Spleen (tissue), 11 donors: ENCODE measurements at regions not wholly inside any gene's neighbourhood (a gene's known extent, or its start where the extent isn't known, plus 50 kb on each side); places are given as distances from the start of the nearest gene placed in this dataset.

Experiments used
- DNase-seq: peaks from one replicate; pipeline ENCODE4 v3.0.0-alpha.2; 2020
- H3K27ac ChIP-seq, 8 donors: fragments of 200-600 bp; sonication (generic) in 7 of 8; 1 replicate in 4 of 8; 2 replicates in 4 of 8; pipeline versions ENCODE4 v1.5.0 to v1.8.0; 2016 to 2021; ENCODE audit warnings: inconsistent platforms in 4 of 8, mild to moderate bottlenecking in 4 of 8, moderate library complexity in 1 of 8
- H3K27me3 ChIP-seq, 7 donors: fragments of 200-600 bp; sonication (generic) in 6 of 7; replicated peaks in 1 of 7; 1 replicate in 4 of 7; 2 replicates in 3 of 7; pipeline versions ENCODE4 v1.5.0 to v1.8.0; 2016 to 2021; ENCODE audit warnings: inconsistent platforms in 3 of 7, mild to moderate bottlenecking in 1 of 7
- H3K36me3 ChIP-seq, 6 donors: fragments of 200-600 bp; sonication (generic) in 5 of 6; 1 replicate in 4 of 6; 2 replicates in 2 of 6; pipeline versions ENCODE4 v1.5.0 to v1.8.0; 2016 to 2021; ENCODE audit warnings: inconsistent platforms in 2 of 6
- H3K4me1 ChIP-seq, 6 donors: fragments of 200-600 bp; sonication (generic) in 5 of 6; 1 replicate in 3 of 6; 2 replicates in 3 of 6; pipeline versions ENCODE4 v1.5.0 to v1.8.0; 2016 to 2021; ENCODE audit warnings: inconsistent platforms in 3 of 6
- H3K4me3 ChIP-seq, 8 donors: fragments of 200-600 bp; sonication (generic) in 7 of 8; 1 replicate in 4 of 8; 2 replicates in 4 of 8; pipeline versions ENCODE4 v1.5.0 to v1.8.0; 2016 to 2021; ENCODE audit warnings: inconsistent platforms in 4 of 8, mild to moderate bottlenecking in 4 of 8, moderate library complexity in 2 of 8
- H3K9me3 ChIP-seq, 8 donors: fragments of 200-600 bp; sonication (generic) in 7 of 8; 1 replicate in 4 of 8; 2 replicates in 4 of 8; pipeline versions ENCODE4 v1.5.0 to v1.8.0; 2016 to 2021; ENCODE audit warnings: inconsistent platforms in 4 of 8
- CTCF ChIP-seq, 11 experiments: fragments of 200-600 bp in 7 of 11; fragments of 450-650 bp in 4 of 11; sonication (generic) in 4 of 11; IDR thresholded peaks in 8 of 11; conservative IDR thresholded peaks in 3 of 11; 1 replicate in 7 of 11; 2 replicates in 4 of 11; pipeline versions ENCODE4 v1.4.0 to v1.8.0; 2016 to 2021; ENCODE audit warnings: antibody characterized with exemption in 11 of 11, inconsistent platforms in 4 of 11, mild to moderate bottlenecking in 1 of 11
- POLR2A ChIP-seq, 3 donors: fragments of 450-650 bp; IDR thresholded peaks; one replicate each; pipeline ENCODE4 v1.5.1; 2017; ENCODE audit warnings: antibody characterized with exemption in 3 of 3, mild to moderate bottlenecking in 1 of 3
- POLR2AphosphoS5 ChIP-seq, 3 donors: sonication (generic); formaldehyde crosslinking; IDR thresholded peaks; one replicate each; pipeline ENCODE4 v1.5.1; 2017; ENCODE audit warnings: antibody characterized with exemption in 3 of 3
- WGBS, 5 donors: extraction: QIAGEN DNeasy Blood & Tissue Kit in 3 of 5; methylation state at CpG; one replicate each; pipeline versions ENCODE4 v1.1.5 to v1.1.7; 2013 to 2018; 5-methylcytosine and 5-hydroxymethylcytosine counted together
- intact Hi-C: fragments of 100-400 bp; cut with DNase I; formaldehyde crosslinking; loops from one replicate; pipeline ENCODE4 v1.15.0; 2023; ENCODE audit warnings: low total_unique reads
- donor health status: healthy with polysubstance abuse.
- donor health status: DM: no; HTN: no; CAD: no; lungs with moderate emphysema.
- donor health status: DM: no; HTN: no; CAD: no.
- donor health status: Bipolar disorder and iron deficiency.
- donor health status: healthy.
- donor health status: DM: no; HTN: no; CAD: no.
- donor health status: DM: yes; HTN: yes; CAD: no.

DNA sequence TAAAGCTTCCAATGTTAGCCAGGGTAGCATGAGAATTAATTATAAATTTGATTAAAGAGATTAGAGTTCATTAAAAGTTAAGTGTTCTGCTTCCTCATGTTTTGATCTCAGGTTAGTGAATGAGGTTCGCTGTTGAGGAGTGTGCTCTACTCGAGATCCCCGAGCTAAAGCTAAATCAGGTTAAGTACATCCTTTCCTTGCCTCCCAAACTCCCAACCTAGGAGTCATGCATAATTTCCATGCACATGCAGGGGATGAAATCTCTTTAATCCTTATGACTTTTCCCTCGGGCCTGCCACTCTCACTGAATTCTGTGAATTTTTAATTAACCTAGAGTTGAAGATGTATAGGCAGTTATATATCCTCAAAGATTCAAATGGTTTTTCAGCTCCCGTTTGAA, 156.1 kb upstream of the NCK2 start:
- no peak overlapping the region for H3K27ac ChIP-seq
- intact Hi-C loops = no loop called here
- DNase-seq = no peak
- H3K9me3 ChIP-seq = peaks cover 0 to 33% (median 21%) of the 10 kb centered on the region in 8 donors
- H3K4me3 ChIP-seq = no peak overlapping the region
- no peak for TF ChIP-seq POLR2AphosphoS5 (IDR thresholded peaks at IDR 0.05)
- TF ChIP-seq POLR2A (IDR thresholded peaks at IDR 0.05) = no peak
- TF ChIP-seq CTCF (IDR thresholded peaks at IDR 0.05 in 8 of 11, conservative IDR thresholded peaks at IDR 0.05 in 3 of 11) = no peak
- 89 to 98% (median 92%) methylated on average over 5 of the region's 5 CpGs for WGBS, 5 donors
- no peaks in the 10 kb centered on the region for H3K27me3 ChIP-seq
- H3K4me1 ChIP-seq = peaks cover 0 to 5% (median 0%) of the 10 kb centered on the region in 6 donors
- no peaks in the 10 kb centered on the region for H3K36me3 ChIP-seq

GRCh38 chr2:105587637-105588036, 157.1 kb upstream of the NCK2 start:
- intact Hi-C loops = no loop called here
- H3K27ac ChIP-seq = no peak overlapping the region
- H3K9me3 ChIP-seq = peaks cover 0 to 33% (median 21%) of the 10 kb centered on the region in 8 donors
- H3K4me3 ChIP-seq = no peak overlapping the region
- H3K36me3 ChIP-seq = no peaks in the 10 kb centered on the region
- DNase-seq = no peak
- TF ChIP-seq POLR2A (IDR thresholded peaks at IDR 0.05) = no peak
- TF ChIP-seq POLR2AphosphoS5 (IDR thresholded peaks at IDR 0.05) = no peak
- TF ChIP-seq CTCF (IDR thresholded peaks at IDR 0.05 in 8 of 11, conservative IDR thresholded peaks at IDR 0.05 in 3 of 11) = no peak
- peaks cover 0 to 5% (median 0%) of the 10 kb centered on the region in 6 donors for H3K4me1 ChIP-seq
- H3K27me3 ChIP-seq = no peaks in the 10 kb centered on the region
- 66 to 94% (median 81%) methylated on average over 3 of the region's 3 CpGs for WGBS, 5 donors

DNA sequence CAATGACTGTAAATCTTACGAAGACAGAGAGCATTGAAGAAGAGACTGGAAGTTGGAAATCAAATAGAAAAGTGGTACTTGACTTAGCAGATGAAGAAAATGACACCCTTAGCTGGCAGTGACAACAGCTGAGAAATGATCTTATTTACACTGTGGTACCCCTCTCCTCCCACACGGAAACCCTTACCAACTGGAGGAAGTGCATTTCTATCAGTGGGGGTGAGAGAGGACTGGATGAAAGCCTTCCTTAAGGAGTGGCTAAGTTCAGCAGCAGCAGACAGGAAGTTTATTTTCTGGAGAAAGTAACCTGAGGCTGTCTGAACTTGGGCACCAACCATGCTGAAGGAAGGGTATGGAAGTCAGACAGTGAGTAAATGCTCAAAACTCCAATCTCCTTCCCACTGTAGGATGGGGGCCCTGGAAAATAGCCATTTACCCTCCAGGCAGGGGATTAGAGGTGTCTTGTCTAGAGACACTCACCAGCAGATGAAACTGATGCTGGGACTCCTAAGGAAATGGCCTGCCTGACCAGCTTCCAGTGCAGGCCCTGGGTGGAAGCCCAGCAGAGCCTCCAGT, 160.2 kb upstream of the NCK2 start:
- Histone ChIP-seq H3K9me3 (peaks cover 0 to 20% (median 14%) of the 10 kb centered on the region in 8 donors), H3K27ac (peak overlapping the region in 5 of 8 donors; percentile 34 to 63 (median 57)), H3K4me3 (no peak overlapping the region), H3K27me3 (no peaks in the 10 kb centered on the region), H3K4me1 (peaks cover 0 to 5% (median 0%) of the 10 kb centered on the region in 6 donors), H3K36me3 (no peaks in the 10 kb centered on the region)
- DNase-seq = no peak
- 39 to 51% (median 42%) methylated on average over 2 of the region's 2 CpGs for WGBS, 5 donors
- intact Hi-C loops = no loop called here
- TF ChIP-seq CTCF (IDR thresholded peaks at IDR 0.05 in 8 of 11, conservative IDR thresholded peaks at IDR 0.05 in 3 of 11) (no peak), POLR2AphosphoS5 (IDR thresholded peaks at IDR 0.05) (no peak), POLR2A (IDR thresholded peaks at IDR 0.05) (no peak)

DNA sequence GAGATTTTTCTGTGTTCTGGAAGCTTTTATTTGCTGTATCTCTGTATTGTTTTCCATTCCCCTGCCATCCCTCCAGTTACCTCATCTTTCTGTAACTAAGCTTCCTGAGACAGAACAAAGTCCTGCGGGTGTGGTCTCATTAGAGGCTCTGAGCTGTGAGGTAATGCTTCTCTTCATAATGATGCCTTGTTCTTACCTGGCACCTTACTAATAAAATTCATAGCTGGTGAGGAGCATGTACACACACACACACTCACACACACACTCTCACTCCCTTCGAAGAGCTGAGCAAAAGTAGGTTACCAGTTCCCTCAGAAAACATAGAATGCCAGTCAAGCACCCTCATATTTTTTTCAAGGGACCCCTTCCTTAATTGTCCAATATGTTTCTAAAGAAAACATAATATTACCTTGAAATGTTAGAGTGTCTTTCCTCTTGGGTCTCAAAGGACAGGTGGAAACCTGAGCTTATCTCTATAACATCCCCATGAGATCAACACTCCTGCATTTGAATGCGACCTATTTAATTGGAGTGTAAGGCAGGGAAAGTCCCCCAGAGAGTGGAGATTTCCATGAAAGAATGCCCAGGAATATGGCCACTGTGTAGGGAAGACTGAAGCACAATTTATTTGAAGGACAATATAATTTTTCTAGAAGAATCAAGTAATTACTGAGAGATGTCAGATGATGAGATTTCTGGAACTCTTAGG, 161.6 kb upstream of the NCK2 start:
- intact Hi-C loops = no loop called here
- 58 to 83% (median 78%) methylated on average over 3 of the region's 3 CpGs for WGBS, 5 donors

More for the DNA sequence above, 161.6 kb upstream of the NCK2 start:
- Histone ChIP-seq H3K27me3 (no peaks in the 10 kb centered on the region), H3K9me3 (peaks cover 0 to 6% (median 1%) of the 10 kb centered on the region in 8 donors), H3K27ac (peak overlapping the region in 3 of 8 donors; percentile 12 to 34 (median 22)), H3K4me1 (peaks cover 0 to 5% (median 0%) of the 10 kb centered on the region in 6 donors), H3K36me3 (no peaks in the 10 kb centered on the region), H3K4me3 (no peak overlapping the region)
- no peak for TF ChIP-seq CTCF (IDR thresholded peaks at IDR 0.05 in 8 of 11, conservative IDR thresholded peaks at IDR 0.05 in 3 of 11)
- no peak for TF ChIP-seq POLR2A (IDR thresholded peaks at IDR 0.05)
- TF ChIP-seq POLR2AphosphoS5 (IDR thresholded peaks at IDR 0.05) = no peak
- no peak for DNase-seq
